CD4-positive, alpha-beta T cell (primary cell): ENCODE measurements at regions not wholly inside any gene's neighbourhood (a gene's known extent, or its start where the extent isn't known, plus 50 kb on each side); places are given as distances from the start of the nearest gene placed in this dataset.

Experiments
- ATAC-seq: fragments of 200-7000 bp; cut with Tn5 transposase; one replicate; pipeline ENCODE4 v1.10.0; 2022; ENCODE audit warnings: mild to moderate bottlenecking; ENCODE audit not compliant: poor library complexity
- CTCF ChIA-PET: fragments of 350-600 bp; sonication (Branson Sonifier 250); formaldehyde crosslinking; loops from one replicate; lab custom pipeline; 2021; ENCODE audit warnings: antibody characterized with exemption, inconsistent platforms; lab: Charles Lee
- POLR2A ChIA-PET: fragments of 350-600 bp; sonication (Branson Sonifier 250); formaldehyde crosslinking; loops from one replicate; lab custom pipeline; 2021; ENCODE audit warnings: antibody characterized with exemption, inconsistent platforms; lab: Charles Lee
- DNase-seq, 14 experiments: peaks; one replicate each; pipeline ENCODE4 v3.0.0-alpha.2; 2013 to 2020; ENCODE audit warnings: mixed read lengths in 2 of 14
- H3K27ac ChIP-seq, 2 donors: one replicate each; pipeline versions ENCODE4 v1.5.1 to v1.7.0; 2013; ENCODE audit warnings: low read length in 2 of 2, low read depth in 1 of 2, mild to moderate bottlenecking in 1 of 2
- H3K27me3 ChIP-seq, 2 experiments: 1 replicate in 1 of 2; 2 replicates in 1 of 2; pipeline versions ENCODE4 v1.6.1 to v1.7.0; 2013; ENCODE audit warnings: low read length in 2 of 2, control low read depth in 1 of 2, mild to moderate bottlenecking in 1 of 2, moderate library complexity in 1 of 2; ENCODE audit not compliant: insufficient read depth in 2 of 2, control insufficient read depth in 1 of 2
- H3K36me3 ChIP-seq: one replicate; pipeline ENCODE4 v1.6.1; 2013; ENCODE audit warnings: low read length, control low read depth; ENCODE audit not compliant: insufficient read depth
- H3K4me1 ChIP-seq: one replicate; pipeline ENCODE4 v1.6.1; 2013; ENCODE audit warnings: low read length, control low read depth; ENCODE audit not compliant: insufficient read depth
- H3K4me3 ChIP-seq: one replicate; pipeline ENCODE4 v1.5.1; 2013; ENCODE audit warnings: mild to moderate bottlenecking, low read length, moderate library complexity
- H3K9me3 ChIP-seq, 2 experiments: 1 replicate in 1 of 2; 2 replicates in 1 of 2; pipeline versions ENCODE4 v1.6.1 to v1.7.0; 2013; ENCODE audit warnings: low read length in 2 of 2, mild to moderate bottlenecking in 2 of 2, control low read depth in 1 of 2, moderate library complexity in 1 of 2; ENCODE audit not compliant: control insufficient read depth in 1 of 2, insufficient read depth in 1 of 2
- H3K27ac Mint-ChIP-seq: one replicate; pipeline ENCODE4 v1.8.0; 2020; ENCODE audit warnings: mixed read lengths
- H3K27me3 Mint-ChIP-seq: one replicate; pipeline ENCODE4 v1.8.0; 2021; ENCODE audit warnings: mixed read lengths
- H3K36me3 Mint-ChIP-seq: one replicate; pipeline ENCODE4 v1.8.0; 2021; ENCODE audit warnings: low read depth, mixed read lengths
- H3K4me1 Mint-ChIP-seq: one replicate; pipeline ENCODE4 v1.8.0; 2021; ENCODE audit warnings: low read depth, mixed read lengths
- H3K4me3 Mint-ChIP-seq: one replicate; pipeline ENCODE4 v1.8.0; 2020; ENCODE audit warnings: mild to moderate bottlenecking, mixed read lengths
- H3K9me3 Mint-ChIP-seq: one replicate; pipeline ENCODE4 v1.8.0; 2020; ENCODE audit warnings: mixed read lengths
- CTCF ChIP-seq: fragments of 200-600 bp; IDR thresholded peaks from one replicate; pipeline ENCODE4 v1.8.0; 2022; ENCODE audit warnings: antibody characterized with exemption, mild to moderate bottlenecking
- intact Hi-C, 2 experiments: fragments of 100-400 bp; cut with DNase I in 1 of 2; cut with micrococcal nuclease in 1 of 2; formaldehyde crosslinking; loops; one replicate each; pipeline versions ENCODE4 v1.15.1 to v1.9.0; 2023 to 2025; cut with DNase I, micrococcal nuclease

- DNase-seq (no peak), ATAC-seq (no peak)
- H3K9me3 ChIP-seq, result no peaks in the 10 kb centered on the region
- no peaks in the 10 kb centered on the region for H3K4me1 ChIP-seq
- H3K27me3 Mint-ChIP-seq, result peaks cover 49% of the 10 kb centered on the region
- H3K4me1 Mint-ChIP-seq, result no peaks in the 10 kb centered on the region
- H3K4me3 ChIP-seq, result no peak overlapping the region
- no peak for TF ChIP-seq CTCF
- H3K27ac ChIP-seq, result no peak overlapping the region
- no peak overlapping the region for H3K27ac Mint-ChIP-seq
- no peaks in the 10 kb centered on the region for H3K36me3 Mint-ChIP-seq
- CTCF ChIA-PET, result no interaction called here
- peaks cover 5% of the 10 kb centered on the region for H3K9me3 Mint-ChIP-seq
- intact Hi-C loops, result no loop called here
- H3K4me3 Mint-ChIP-seq, result no peak overlapping the region
- POLR2A ChIA-PET, result no interaction called here
- H3K27me3 ChIP-seq, result peaks cover 0 to 16% of the 10 kb centered on the region in 2 experiments
- no peaks in the 10 kb centered on the region for H3K36me3 ChIP-seq
Observed at GRCh38 chr12:7583471-7583870, 79.9 kb upstream of the CD163 start.

GRCh38 chr12:7582796-7583195, 79.2 kb upstream of the CD163 start:
- DNase-seq, result no peak
- Mint-ChIP-seq H3K9me3 (peaks cover 7% of the 10 kb centered on the region), H3K27ac (no peak overlapping the region), H3K27me3 (peaks cover 47% of the 10 kb centered on the region), H3K4me1 (no peaks in the 10 kb centered on the region), H3K4me3 (no peak overlapping the region), H3K36me3 (no peaks in the 10 kb centered on the region)
- Histone ChIP-seq H3K36me3 (no peaks in the 10 kb centered on the region), H3K9me3 (no peaks in the 10 kb centered on the region), H3K27ac (no peak overlapping the region), H3K4me1 (no peaks in the 10 kb centered on the region), H3K4me3 (no peak overlapping the region), H3K27me3 (peaks cover 0 to 16% of the 10 kb centered on the region in 2 experiments)
- ChIA-PET CTCF (no interaction called here), POLR2A (no interaction called here)
- intact Hi-C loops, result no loop called here
- no peak for ATAC-seq
- no peak for TF ChIP-seq CTCF

GRCh38 chr12:7581625-7582024, 78.0 kb upstream of the CD163 start:
- ATAC-seq (no peak), DNase-seq (no peak)
- H3K9me3 Mint-ChIP-seq, result peaks cover 7% of the 10 kb centered on the region
- no peaks in the 10 kb centered on the region for H3K36me3 Mint-ChIP-seq
- Histone ChIP-seq H3K9me3 (no peaks in the 10 kb centered on the region), H3K4me1 (no peaks in the 10 kb centered on the region), H3K27ac (no peak overlapping the region), H3K4me3 (no peak overlapping the region), H3K27me3 (peaks cover 0 to 16% of the 10 kb centered on the region in 2 experiments), H3K36me3 (no peaks in the 10 kb centered on the region)
- no peak overlapping the region for H3K27ac Mint-ChIP-seq
- POLR2A ChIA-PET, result no interaction called here
- H3K27me3 Mint-ChIP-seq, result peaks cover 39% of the 10 kb centered on the region
- CTCF ChIA-PET, result no interaction called here
- intact Hi-C loops, result no loop called here
- H3K4me3 Mint-ChIP-seq, result no peak overlapping the region
- TF ChIP-seq CTCF, result no peak
- H3K4me1 Mint-ChIP-seq, result no peaks in the 10 kb centered on the region
